WTC11 (cell line): ENCODE measurements at regions not wholly inside any gene's neighbourhood (a gene's known extent, or its start where the extent isn't known, plus 50 kb on each side); places are given as distances from the start of the nearest gene placed in this dataset.
"Not testable (repeated sequence)": the region's sequence is repeated elsewhere in the genome, so short reads cannot be mapped to it uniquely, and the experiment has no call there.

ENCODE experiments used
- ATAC-seq: fragments of 200-7000 bp; cut with Tn5 transposase; 2 replicates; pipeline ENCODE4 v1.10.0; 2021; ENCODE audit warnings: mild to moderate bottlenecking, moderate library complexity
- CTCF ChIA-PET: fragments of 300-600 bp; sonication (Branson Sonifier 250); formaldehyde crosslinking; loops from one replicate; lab custom pipeline; 2021; ENCODE audit warnings: antibody characterized with exemption; lab: Charles Lee
- POLR2A ChIA-PET: fragments of 350-600 bp; sonication (Branson Sonifier 250); formaldehyde crosslinking; loops from one replicate; lab custom pipeline; 2021; ENCODE audit warnings: antibody characterized with exemption; lab: Charles Lee
- DNase-seq: peaks from one replicate; pipeline ENCODE4 v3.0.0; 2021; ENCODE audit warnings: low spot score
- H3K27ac Mint-ChIP-seq: 2 replicates; pipeline ENCODE4 v1.8.0; 2021; ENCODE audit warnings: mixed read lengths
- H3K27me3 Mint-ChIP-seq: 2 replicates; pipeline ENCODE4 v1.8.0; 2021; ENCODE audit warnings: low read depth, mild to moderate bottlenecking, moderate library complexity, mixed read lengths
- H3K36me3 Mint-ChIP-seq: 2 replicates; pipeline ENCODE4 v1.8.0; 2021; ENCODE audit warnings: mixed read lengths
- H3K4me1 Mint-ChIP-seq: 2 replicates; pipeline ENCODE4 v1.8.0; 2022; ENCODE audit warnings: mixed read lengths
- H3K4me3 Mint-ChIP-seq: 2 replicates; pipeline ENCODE4 v1.8.0; 2021; ENCODE audit warnings: mild to moderate bottlenecking, moderate library complexity, mixed read lengths
- H3K9me3 Mint-ChIP-seq: 2 replicates; pipeline ENCODE4 v1.8.0; 2021; ENCODE audit warnings: mixed read lengths
- CREB1 ChIP-seq: sonication (generic); formaldehyde crosslinking; IDR thresholded peaks from 2 replicates; pipeline ENCODE4 v1.8.0; 2023; ENCODE audit warnings: mild to moderate bottlenecking, missing genetic modification reagents
- ESRRA ChIP-seq: sonication (generic); formaldehyde crosslinking; IDR thresholded peaks from 2 replicates; pipeline ENCODE4 v1.8.1; 2022; ENCODE audit warnings: mild to moderate bottlenecking, missing genetic modification reagents, borderline replicate concordance
- ETV6 ChIP-seq: sonication (generic); formaldehyde crosslinking; IDR thresholded peaks from 2 replicates; pipeline ENCODE4 v1.8.1; 2022; ENCODE audit warnings: mild to moderate bottlenecking, missing genetic modification reagents
- JAZF1 ChIP-seq: fragments of 250-450 bp; sonication (Bioruptor Pico); IDR thresholded peaks from 2 replicates; pipeline ENCODE4 v1.9.0; 2021; ENCODE audit warnings: moderate library complexity, mild to moderate bottlenecking, inconsistent platforms
- JUN ChIP-seq: sonication (generic); formaldehyde crosslinking; IDR thresholded peaks from 2 replicates; pipeline ENCODE4 v1.8.0; 2023; ENCODE audit warnings: mild to moderate bottlenecking, missing genetic modification reagents
- NFATC4 ChIP-seq: fragments of 250-450 bp; sonication (Bioruptor Pico); IDR thresholded peaks from 2 replicates; pipeline ENCODE4 v1.9.0; 2021; ENCODE audit warnings: mild to moderate bottlenecking
- OVOL2 ChIP-seq: fragments of 250-450 bp; sonication (Bioruptor Pico); IDR thresholded peaks from 2 replicates; pipeline ENCODE4 v1.9.0; 2021; ENCODE audit warnings: mild to moderate bottlenecking, borderline replicate concordance
- SP1 ChIP-seq: sonication (generic); formaldehyde crosslinking; conservative IDR thresholded peaks from 2 replicates; pipeline ENCODE4 v1.8.1; 2022; ENCODE audit warnings: missing genetic modification reagents
- TEAD1 ChIP-seq: sonication (generic); formaldehyde crosslinking; IDR thresholded peaks from 2 replicates; pipeline ENCODE4 v1.8.0; 2022; ENCODE audit warnings: mild to moderate bottlenecking, missing genetic modification reagents
- ZBTB21 ChIP-seq: sonication (generic); formaldehyde crosslinking; IDR thresholded peaks from 2 replicates; pipeline ENCODE4 v1.8.1; 2023; ENCODE audit warnings: mild to moderate bottlenecking, missing genetic modification reagents, borderline replicate concordance
- ZNF121 ChIP-seq: sonication (generic); formaldehyde crosslinking; IDR thresholded peaks from 2 replicates; pipeline ENCODE4 v1.8.0; 2023; ENCODE audit warnings: missing genetic modification reagents
- ZNF138 ChIP-seq: sonication (generic); formaldehyde crosslinking; conservative IDR thresholded peaks from 2 replicates; pipeline ENCODE4 v1.8.1; 2022; ENCODE audit warnings: mild to moderate bottlenecking, moderate library complexity, missing genetic modification reagents
- ZNF396 ChIP-seq: fragments of 250-450 bp; sonication (Bioruptor Pico); IDR thresholded peaks from 2 replicates; pipeline ENCODE4 v1.8.0; 2021; ENCODE audit warnings: mild to moderate bottlenecking, moderate library complexity, borderline replicate concordance
- ZNF416 ChIP-seq: fragments of 250-450 bp; sonication (Bioruptor Pico); IDR thresholded peaks from 2 replicates; pipeline ENCODE4 v1.9.0; 2021; ENCODE audit warnings: mild to moderate bottlenecking, inconsistent platforms
- TF ChIP-seq, protein P1 (sequence below): fragments of 250-450 bp; sonication (Bioruptor Pico); IDR thresholded peaks from 2 replicates; pipeline ENCODE4 v1.9.0; 2021; ENCODE audit warnings: mild to moderate bottlenecking
- TF ChIP-seq, protein P2 (sequence below): fragments of 250-450 bp; sonication (Bioruptor Pico); IDR thresholded peaks from 2 replicates; pipeline ENCODE4 v2.1.2; 2022; ENCODE audit warnings: mild to moderate bottlenecking, moderate library complexity
- TF ChIP-seq, protein P3 (sequence below): sonication (generic); formaldehyde crosslinking; conservative IDR thresholded peaks from 2 replicates; pipeline ENCODE4 v1.8.1; 2022; ENCODE audit warnings: mild to moderate bottlenecking, missing genetic modification reagents
- TF ChIP-seq, protein P4 (sequence below): sonication (generic); formaldehyde crosslinking; IDR thresholded peaks from 2 replicates; pipeline ENCODE4 v1.8.1; 2023; ENCODE audit warnings: mild to moderate bottlenecking, missing genetic modification reagents

DNA sequence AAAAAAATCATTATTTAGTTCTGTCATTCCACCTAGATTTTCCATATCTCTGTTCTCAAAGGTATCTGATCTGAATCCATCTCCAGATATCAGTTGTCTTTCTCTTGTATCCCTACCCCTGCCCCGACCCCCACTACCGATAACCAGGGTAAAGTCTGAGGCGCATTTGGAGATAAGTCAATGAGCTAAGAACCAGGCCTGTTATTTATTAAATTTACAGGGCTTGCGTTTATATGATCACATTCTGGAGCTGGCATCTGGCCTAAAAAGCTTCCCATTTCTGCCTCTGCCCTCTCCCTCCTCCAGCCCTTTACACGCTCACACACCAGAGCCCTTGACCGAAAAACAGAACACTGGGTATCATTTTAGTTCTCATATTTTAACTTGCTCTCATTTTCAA is 144.7 kb downstream of the ALDH8A1 start:
- no peak overlapping the region for H3K4me3 Mint-ChIP-seq
- no peak overlapping the region for H3K27ac Mint-ChIP-seq
- CTCF ChIA-PET, result no interaction called here
- DNase-seq (no peak), ATAC-seq (no peak)
- no peaks in the 10 kb centered on the region for H3K4me1 Mint-ChIP-seq
- no peak for TF ChIP-seq JUN
- no peak for TF ChIP-seq ZNF138 (CRISPR knock-in tag)
- no peak for TF ChIP-seq ZNF396 (CRISPR knock-in tag)
- TF ChIP-seq ZNF121, result no peak
- TF ChIP-seq, protein P1, sequence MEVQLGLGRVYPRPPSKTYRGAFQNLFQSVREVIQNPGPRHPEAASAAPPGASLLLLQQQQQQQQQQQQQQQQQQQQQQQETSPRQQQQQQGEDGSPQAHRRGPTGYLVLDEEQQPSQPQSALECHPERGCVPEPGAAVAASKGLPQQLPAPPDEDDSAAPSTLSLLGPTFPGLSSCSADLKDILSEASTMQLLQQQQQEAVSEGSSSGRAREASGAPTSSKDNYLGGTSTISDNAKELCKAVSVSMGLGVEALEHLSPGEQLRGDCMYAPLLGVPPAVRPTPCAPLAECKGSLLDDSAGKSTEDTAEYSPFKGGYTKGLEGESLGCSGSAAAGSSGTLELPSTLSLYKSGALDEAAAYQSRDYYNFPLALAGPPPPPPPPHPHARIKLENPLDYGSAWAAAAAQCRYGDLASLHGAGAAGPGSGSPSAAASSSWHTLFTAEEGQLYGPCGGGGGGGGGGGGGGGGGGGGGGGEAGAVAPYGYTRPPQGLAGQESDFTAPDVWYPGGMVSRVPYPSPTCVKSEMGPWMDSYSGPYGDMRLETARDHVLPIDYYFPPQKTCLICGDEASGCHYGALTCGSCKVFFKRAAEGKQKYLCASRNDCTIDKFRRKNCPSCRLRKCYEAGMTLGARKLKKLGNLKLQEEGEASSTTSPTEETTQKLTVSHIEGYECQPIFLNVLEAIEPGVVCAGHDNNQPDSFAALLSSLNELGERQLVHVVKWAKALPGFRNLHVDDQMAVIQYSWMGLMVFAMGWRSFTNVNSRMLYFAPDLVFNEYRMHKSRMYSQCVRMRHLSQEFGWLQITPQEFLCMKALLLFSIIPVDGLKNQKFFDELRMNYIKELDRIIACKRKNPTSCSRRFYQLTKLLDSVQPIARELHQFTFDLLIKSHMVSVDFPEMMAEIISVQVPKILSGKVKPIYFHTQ (CRISPR knock-in tag), result no peak
- no peak for TF ChIP-seq TEAD1
- TF ChIP-seq ZNF416, result no peak
- TF ChIP-seq, protein P2, sequence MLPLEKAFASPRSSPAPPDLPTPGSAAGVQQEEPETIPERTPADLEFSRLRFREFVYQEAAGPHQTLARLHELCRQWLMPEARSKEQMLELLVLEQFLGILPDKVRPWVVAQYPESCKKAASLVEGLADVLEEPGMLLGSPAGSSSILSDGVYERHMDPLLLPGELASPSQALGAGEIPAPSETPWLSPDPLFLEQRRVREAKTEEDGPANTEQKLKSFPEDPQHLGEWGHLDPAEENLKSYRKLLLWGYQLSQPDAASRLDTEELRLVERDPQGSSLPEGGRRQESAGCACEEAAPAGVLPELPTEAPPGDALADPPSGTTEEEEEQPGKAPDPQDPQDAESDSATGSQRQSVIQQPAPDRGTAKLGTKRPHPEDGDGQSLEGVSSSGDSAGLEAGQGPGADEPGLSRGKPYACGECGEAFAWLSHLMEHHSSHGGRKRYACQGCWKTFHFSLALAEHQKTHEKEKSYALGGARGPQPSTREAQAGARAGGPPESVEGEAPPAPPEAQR (CRISPR knock-in tag), result no peak
- TF ChIP-seq OVOL2 (CRISPR knock-in tag), result no peak
- no peak for TF ChIP-seq SP1
- no peak for TF ChIP-seq ESRRA (CRISPR knock-in tag)
- no peak for TF ChIP-seq NFATC4 (CRISPR knock-in tag)
- TF ChIP-seq JAZF1 (CRISPR knock-in tag), result no peak
- TF ChIP-seq, protein P3, sequence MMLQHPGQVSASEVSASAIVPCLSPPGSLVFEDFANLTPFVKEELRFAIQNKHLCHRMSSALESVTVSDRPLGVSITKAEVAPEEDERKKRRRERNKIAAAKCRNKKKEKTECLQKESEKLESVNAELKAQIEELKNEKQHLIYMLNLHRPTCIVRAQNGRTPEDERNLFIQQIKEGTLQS (CRISPR knock-in tag), result no peak
- no peak for TF ChIP-seq CREB1
- POLR2A ChIA-PET, result no interaction called here
- H3K27me3 Mint-ChIP-seq, result no peaks in the 10 kb centered on the region
- H3K9me3 Mint-ChIP-seq, result no peaks in the 10 kb centered on the region
- H3K36me3 Mint-ChIP-seq, result no peaks in the 10 kb centered on the region

DNA sequence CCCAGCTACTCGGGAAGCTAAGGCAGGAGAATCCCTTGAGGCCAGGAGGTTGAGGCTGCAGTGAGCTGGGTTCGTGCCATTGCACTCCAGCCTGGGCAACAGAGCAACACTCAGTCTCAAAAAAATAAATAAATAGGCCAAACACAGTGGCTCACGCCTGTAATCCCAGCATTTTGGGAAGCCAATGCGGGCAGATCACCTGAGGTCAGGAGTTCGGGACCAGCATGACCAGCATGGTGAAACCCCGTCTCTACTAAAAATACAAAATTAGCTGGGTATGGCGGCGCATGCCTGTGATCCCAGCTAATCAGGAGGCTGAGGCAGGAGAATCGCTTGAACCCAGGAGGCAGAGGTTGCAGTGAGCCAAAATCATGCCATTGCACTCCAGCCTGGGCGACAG is 145.6 kb downstream of the ALDH8A1 start:
- ATAC-seq, CTCF ChIA-PET, H3K4me3 Mint-ChIP-seq, H3K27me3 Mint-ChIP-seq, H3K27ac Mint-ChIP-seq, H3K36me3 Mint-ChIP-seq, H3K9me3 Mint-ChIP-seq, H3K4me1 Mint-ChIP-seq, DNase-seq: not testable (repeated sequence)
- POLR2A ChIA-PET, result interaction anchor here (0.6 kb wide), 1 partner anchor 9 kb away, joined by 5 read pairs; no protein-coding TSS in a partner anchor

DNA sequence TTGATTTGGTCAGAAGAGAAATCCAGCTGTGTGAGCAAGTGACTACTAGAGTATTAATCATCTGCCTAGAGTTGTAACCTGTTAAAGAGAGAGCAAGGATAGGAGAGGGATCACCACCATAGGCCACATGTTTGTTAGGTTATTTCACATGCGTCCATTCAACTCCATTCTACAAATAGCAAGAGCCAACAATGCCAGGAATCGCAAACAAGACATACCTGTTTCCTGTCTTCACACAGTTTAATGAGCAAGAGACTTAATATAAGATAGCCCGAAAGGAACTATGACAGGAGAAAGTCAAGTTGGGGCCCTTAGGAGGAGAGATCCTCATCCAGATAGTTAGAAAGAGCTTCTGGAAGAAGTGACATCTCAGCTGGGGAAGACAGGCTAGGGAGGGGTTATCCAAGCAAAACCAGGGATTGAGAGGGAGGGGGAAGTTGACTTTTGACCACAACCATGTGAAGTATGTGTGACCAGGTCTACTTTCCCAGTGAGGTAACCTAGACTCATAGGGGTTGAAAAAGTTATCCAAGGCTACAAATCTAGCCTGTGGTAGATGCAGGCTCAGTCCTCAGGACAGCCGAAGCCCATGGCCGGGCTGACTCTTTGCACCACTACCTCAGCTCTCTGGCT is 147.4 kb downstream of the ALDH8A1 start:
- Mint-ChIP-seq H3K9me3 (no peaks in the 10 kb centered on the region), H3K4me3 (no peak overlapping the region), H3K4me1 (no peaks in the 10 kb centered on the region)
- TF ChIP-seq ZBTB21 (CRISPR knock-in tag) (no peak), ETV6 (CRISPR knock-in tag) (no peak)
- TF ChIP-seq, protein P4, sequence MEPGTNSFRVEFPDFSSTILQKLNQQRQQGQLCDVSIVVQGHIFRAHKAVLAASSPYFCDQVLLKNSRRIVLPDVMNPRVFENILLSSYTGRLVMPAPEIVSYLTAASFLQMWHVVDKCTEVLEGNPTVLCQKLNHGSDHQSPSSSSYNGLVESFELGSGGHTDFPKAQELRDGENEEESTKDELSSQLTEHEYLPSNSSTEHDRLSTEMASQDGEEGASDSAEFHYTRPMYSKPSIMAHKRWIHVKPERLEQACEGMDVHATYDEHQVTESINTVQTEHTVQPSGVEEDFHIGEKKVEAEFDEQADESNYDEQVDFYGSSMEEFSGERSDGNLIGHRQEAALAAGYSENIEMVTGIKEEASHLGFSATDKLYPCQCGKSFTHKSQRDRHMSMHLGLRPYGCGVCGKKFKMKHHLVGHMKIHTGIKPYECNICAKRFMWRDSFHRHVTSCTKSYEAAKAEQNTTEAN (CRISPR knock-in tag), result no peak
- TF ChIP-seq, all 79 proteins: peak for 0
- ChIA-PET POLR2A (interaction anchor here (0.6 kb wide), 1 partner anchor 72 kb away, joined by 3 read pairs; no protein-coding TSS in a partner anchor), CTCF (no interaction called here)
- H3K27me3 Mint-ChIP-seq, result no peaks in the 10 kb centered on the region
- ATAC-seq (no peak), DNase-seq (no peak)
- H3K36me3 Mint-ChIP-seq, result no peaks in the 10 kb centered on the region
- no peak overlapping the region for H3K27ac Mint-ChIP-seq
